ENCODE measurements at regions not wholly inside any gene's neighbourhood (a gene's known extent, or its start where the extent isn't known, plus 50 kb on each side); places are given as distances from the start of the nearest gene placed in this dataset.

GRCh38 chr11:115017529-115017928 is 339.2 kb downstream of the NXPE2 start:
- TF ChIP-seq CTCF (IDR thresholded peaks at IDR 0.05; ENCODE audit: low read depth, low read length) (no peak), EZH2phosphoT487 (IDR thresholded peaks at IDR 0.05; ENCODE audit: low read depth) (no peak)
